ENCODE measurements at regions not wholly inside any gene's neighbourhood (a gene's known extent, or its start where the extent isn't known, plus 50 kb on each side); places are given as distances from the start of the nearest gene placed in this dataset.

DNA sequence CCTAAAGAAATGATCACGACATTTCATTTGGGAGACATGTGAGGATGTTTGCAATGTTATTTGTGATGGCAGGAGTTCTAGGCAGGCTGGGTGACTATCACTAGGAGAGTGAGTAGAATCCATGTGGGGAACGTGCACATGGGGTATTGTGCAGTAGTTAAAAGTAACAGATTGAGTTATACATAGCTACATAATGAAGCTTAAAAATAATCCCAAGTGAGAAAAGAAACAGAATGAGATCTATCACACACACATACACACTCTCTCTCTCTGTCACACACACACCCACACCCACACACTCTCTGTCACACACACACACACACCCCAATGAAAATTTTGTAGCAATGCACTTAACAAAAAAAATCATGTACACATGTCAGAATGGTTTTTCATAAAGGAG, 218.7 kb upstream of the ARG1 start:
- TF ChIP-seq, protein P1, sequence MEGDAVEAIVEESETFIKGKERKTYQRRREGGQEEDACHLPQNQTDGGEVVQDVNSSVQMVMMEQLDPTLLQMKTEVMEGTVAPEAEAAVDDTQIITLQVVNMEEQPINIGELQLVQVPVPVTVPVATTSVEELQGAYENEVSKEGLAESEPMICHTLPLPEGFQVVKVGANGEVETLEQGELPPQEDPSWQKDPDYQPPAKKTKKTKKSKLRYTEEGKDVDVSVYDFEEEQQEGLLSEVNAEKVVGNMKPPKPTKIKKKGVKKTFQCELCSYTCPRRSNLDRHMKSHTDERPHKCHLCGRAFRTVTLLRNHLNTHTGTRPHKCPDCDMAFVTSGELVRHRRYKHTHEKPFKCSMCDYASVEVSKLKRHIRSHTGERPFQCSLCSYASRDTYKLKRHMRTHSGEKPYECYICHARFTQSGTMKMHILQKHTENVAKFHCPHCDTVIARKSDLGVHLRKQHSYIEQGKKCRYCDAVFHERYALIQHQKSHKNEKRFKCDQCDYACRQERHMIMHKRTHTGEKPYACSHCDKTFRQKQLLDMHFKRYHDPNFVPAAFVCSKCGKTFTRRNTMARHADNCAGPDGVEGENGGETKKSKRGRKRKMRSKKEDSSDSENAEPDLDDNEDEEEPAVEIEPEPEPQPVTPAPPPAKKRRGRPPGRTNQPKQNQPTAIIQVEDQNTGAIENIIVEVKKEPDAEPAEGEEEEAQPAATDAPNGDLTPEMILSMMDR (IDR thresholded peaks at IDR 0.05; ENCODE audit: low read depth, low read length): no peak
- no peak for TF ChIP-seq EZH2phosphoT487 (IDR thresholded peaks at IDR 0.05; ENCODE audit: low read depth)
